ENCODE measurements at regions not wholly inside any gene's neighbourhood (a gene's known extent, or its start where the extent isn't known, plus 50 kb on each side); places are given as distances from the start of the nearest gene placed in this dataset.

- no peak for TF ChIP-seq SPI1 (IDR thresholded peaks at IDR 0.05; ENCODE audit: borderline replicate concordance, low read depth)
- TF ChIP-seq CTCF (IDR thresholded peaks at IDR 0.05; ENCODE audit: insufficient read depth, low read length): no peak
- no peak for TF ChIP-seq GABPA (IDR thresholded peaks at IDR 0.05; ENCODE audit: low read depth)
- TF ChIP-seq REST (IDR thresholded peaks at IDR 0.05; ENCODE audit: insufficient replicate concordance, low read depth): no peak
- TF ChIP-seq POLR2AphosphoS5 (IDR thresholded peaks at IDR 0.05; ENCODE audit: low read depth): no peak
- DNase-seq (ENCODE audit: low read depth in 1 of 2, low spot score in 1 of 2): no peak
- H3K27ac ChIP-seq (replicated peaks): no peak overlapping the region
- no peak overlapping the region for H3K4me3 ChIP-seq (replicated peaks; ENCODE audit: insufficient read depth, low read length)
- no peaks in the 10 kb centered on the region for H3K27me3 ChIP-seq (ENCODE audit: insufficient read depth, poor library complexity, severe bottlenecking)
Measured at GRCh38 chr7:119184124-119184788, 959.8 kb downstream of the ANKRD7 start.

GRCh38 chr7:119196183-119196582, 971.7 kb downstream of the ANKRD7 start:
- DNase-seq (ENCODE audit: low read depth in 1 of 2, low spot score in 1 of 2): no peak
- no peak overlapping the region for H3K27ac ChIP-seq (replicated peaks)
- no peaks in the 10 kb centered on the region for H3K27me3 ChIP-seq (ENCODE audit: insufficient read depth, poor library complexity, severe bottlenecking)
- TF ChIP-seq SPI1 (IDR thresholded peaks at IDR 0.05; ENCODE audit: borderline replicate concordance, low read depth) (no peak), CTCF (IDR thresholded peaks at IDR 0.05; ENCODE audit: insufficient read depth, low read length) (no peak), POLR2AphosphoS5 (IDR thresholded peaks at IDR 0.05; ENCODE audit: low read depth) (no peak), GABPA (IDR thresholded peaks at IDR 0.05; ENCODE audit: low read depth) (no peak), REST (IDR thresholded peaks at IDR 0.05; ENCODE audit: insufficient replicate concordance, low read depth) (no peak)
- no peak overlapping the region for H3K4me3 ChIP-seq (replicated peaks; ENCODE audit: insufficient read depth, low read length)

- Histone ChIP-seq H3K27me3 (ENCODE audit: insufficient read depth, poor library complexity, severe bottlenecking) (no peaks in the 10 kb centered on the region), H3K4me3 (replicated peaks; ENCODE audit: insufficient read depth, low read length) (no peak overlapping the region), H3K27ac (replicated peaks) (no peak overlapping the region)
- TF ChIP-seq SPI1 (IDR thresholded peaks at IDR 0.05; ENCODE audit: borderline replicate concordance, low read depth) (no peak), GABPA (IDR thresholded peaks at IDR 0.05; ENCODE audit: low read depth) (no peak), CTCF (IDR thresholded peaks at IDR 0.05; ENCODE audit: insufficient read depth, low read length) (no peak), POLR2AphosphoS5 (IDR thresholded peaks at IDR 0.05; ENCODE audit: low read depth) (no peak), REST (IDR thresholded peaks at IDR 0.05; ENCODE audit: insufficient replicate concordance, low read depth) (no peak)
- no peak for DNase-seq (ENCODE audit: low read depth in 1 of 2, low spot score in 1 of 2)
Measured at GRCh38 chr7:119197172-119197876, 972.8 kb downstream of the ANKRD7 start.
